GM21529 (cell line): ENCODE measurements at regions not wholly inside any gene's neighbourhood (a gene's known extent, or its start where the extent isn't known, plus 50 kb on each side); places are given as distances from the start of the nearest gene placed in this dataset.

Experiments used
- ATAC-seq: cut with Tn5 transposase; IDR thresholded peaks from one replicate; pipeline ENCODE4 v1.9.1; 2021; ENCODE audit not compliant: unreplicated experiment

DNA sequence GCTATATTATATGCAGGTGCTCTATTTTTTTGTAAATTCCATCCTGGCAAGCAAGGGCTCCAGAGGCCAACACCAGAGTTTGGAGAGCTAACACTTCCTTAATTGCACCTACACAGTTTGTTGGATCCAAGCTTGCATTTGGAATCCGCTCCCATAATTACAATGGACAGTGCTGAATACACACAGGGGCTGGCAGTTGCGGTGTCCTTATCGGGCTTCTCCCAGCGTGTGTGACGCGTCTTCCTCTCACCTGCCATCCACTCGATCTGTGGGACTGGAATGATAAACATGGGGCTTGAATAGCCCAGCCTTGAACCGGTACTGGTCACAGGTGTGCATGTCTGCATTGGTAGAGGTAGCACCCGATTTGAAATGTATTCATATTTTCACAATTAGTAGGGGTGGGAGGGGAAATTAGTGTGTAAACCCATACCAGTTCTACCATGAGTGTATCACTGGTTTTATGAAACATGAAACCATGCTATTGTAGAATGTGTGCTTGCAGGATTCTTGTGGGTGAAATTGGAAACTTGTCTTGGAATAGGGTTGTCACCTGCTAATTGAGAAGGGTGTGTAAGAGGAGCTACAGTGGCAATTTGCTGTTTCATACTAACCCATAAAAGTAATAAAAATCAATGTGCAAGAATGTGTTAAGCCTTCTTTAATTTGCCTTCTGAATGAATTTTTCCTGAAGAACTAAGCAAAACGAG lies 316.5 kb downstream of the WDR11 start:
- no peak for ATAC-seq

DNA sequence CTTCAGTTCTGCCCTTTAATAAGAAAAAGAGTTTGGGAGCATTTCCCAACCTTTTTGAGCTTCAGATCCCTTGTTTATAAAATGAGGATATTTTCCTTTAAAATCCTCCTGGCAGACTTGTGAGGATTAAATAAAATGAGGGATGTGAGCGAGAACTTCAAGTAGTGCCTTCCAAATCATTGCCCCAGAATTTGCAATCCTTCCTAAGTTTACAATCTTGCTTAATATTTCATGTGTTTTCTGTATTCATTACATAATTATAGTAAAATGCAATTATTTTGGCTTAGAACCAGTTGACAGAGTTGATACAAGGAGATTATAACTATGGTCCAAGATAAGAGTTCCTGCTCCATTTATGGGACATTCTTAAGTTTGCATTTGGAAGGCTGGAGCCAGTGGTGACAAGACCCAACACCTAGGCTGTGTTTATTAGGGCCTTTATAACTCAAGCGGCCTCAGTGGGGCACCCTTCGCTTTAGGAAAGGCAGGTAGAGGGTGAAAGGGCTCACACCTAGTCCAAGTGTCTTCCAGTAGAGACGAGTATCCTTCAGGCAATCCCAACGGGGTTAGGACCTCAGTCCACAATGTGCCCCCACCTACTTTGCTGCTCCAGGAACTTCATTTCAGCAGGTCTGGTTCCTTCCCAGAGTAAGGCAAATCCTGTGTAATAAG lies 317.5 kb downstream of the WDR11 start:
- no peak for ATAC-seq

GRCh38 chr10:121169406-121169805 lies 318.2 kb downstream of the WDR11 start:
- ATAC-seq: no peak

DNA sequence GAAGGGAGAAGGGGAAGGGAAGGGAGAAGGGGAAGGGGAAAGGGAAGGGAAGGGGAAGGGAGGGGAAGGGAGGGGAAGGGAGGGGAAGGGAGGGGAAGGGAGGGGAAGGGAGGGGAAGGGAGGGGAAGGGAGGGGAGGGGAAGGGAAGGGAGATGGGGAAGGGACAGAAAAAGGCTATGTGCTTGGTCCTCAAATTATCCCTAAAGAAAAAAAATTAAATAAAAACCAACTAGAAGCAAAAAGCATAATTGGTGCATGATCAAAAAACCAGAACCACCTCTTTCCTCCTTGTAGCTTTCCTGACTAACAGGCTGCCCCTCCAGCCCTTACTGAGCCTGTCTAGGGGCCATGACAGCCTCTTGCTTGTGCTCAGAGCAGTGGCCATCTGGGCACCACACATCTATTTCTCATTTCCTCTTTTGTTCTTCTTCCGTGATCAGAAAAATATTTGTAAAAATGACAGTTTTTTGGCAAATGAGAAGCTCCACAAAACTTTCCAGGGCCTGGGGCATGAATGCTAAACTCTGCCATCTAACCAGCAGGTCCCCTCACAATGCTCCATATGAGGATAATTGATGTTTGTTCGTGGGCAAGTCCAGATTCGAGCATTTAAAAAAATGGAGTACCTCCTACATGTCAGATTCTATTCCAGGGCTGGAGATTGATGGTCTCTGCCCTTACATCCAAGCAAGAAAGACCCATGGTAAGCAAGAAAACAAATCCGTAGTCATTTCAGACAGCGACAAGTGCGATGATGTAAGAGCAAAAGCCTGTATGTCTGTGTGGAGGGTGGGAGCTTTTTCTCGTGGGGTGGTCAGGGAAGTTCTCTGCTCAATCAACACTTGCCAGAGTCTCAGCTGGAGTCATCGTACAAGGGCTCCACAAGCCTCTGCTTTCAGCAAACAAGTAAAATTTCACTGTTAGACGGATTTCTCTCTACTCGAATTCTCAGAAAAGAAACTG lies 320.9 kb downstream of the WDR11 start:
- ATAC-seq: no peak

GRCh38 chr10:121179006-121179405 lies 327.8 kb downstream of the WDR11 start:
- no peak for ATAC-seq

- ATAC-seq: no peak
These were observed 331.1 kb downstream of the WDR11 start for GRCh38 chr10:121182219-121182618.

DNA sequence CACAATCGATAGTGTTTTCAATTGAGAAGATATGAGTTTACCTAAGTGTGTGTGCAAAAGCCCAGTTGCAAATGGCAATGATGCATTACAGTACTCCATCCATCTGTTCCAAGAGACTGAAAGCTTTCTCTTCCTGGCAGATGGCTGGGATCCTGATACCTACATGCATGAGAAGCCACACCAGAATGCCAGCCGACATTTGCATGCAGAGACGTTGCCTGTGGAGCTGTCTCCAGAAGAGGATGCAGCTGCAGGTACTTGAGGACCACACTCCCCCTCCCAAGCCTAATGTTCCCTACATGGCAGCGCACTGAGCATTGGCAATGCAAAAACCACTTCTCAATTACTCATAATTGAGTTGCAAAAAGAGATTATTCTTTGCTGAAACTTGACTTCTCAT lies 332.1 kb downstream of the WDR11 start:
- no peak for ATAC-seq

- no peak for ATAC-seq
These were observed 332.5 kb downstream of the WDR11 start for GRCh38 chr10:121183707-121184106.

DNA sequence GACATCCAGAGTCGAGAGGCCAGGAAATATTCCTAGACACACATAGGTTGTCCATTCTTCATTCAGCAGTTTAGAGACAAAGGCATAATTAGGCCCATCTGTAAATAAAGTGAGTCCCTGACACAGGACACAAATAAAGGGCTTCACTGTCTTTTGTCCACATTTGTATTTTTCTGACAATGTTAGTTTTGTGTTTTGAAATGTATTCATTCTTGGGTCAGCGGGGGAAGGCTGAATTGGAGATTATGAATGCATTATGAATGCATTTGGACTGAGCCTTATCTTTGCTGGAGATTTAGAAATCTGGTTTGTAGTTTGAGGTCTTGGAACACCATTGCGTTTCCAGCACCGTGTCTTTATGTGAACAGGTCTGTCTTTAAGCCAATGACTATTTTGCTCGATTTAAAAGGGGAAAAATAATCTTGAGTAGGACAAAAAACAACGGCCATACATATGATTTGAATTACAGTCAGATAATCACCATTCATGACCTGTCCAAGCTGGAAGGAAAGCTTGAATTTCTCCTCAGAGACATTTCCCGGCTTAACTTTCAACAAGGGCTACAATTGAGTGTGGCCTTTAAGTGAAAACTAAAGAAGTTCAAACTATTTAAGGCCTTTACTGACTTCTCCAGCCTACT lies 334.8 kb downstream of the WDR11 start:
- no peak for ATAC-seq

DNA sequence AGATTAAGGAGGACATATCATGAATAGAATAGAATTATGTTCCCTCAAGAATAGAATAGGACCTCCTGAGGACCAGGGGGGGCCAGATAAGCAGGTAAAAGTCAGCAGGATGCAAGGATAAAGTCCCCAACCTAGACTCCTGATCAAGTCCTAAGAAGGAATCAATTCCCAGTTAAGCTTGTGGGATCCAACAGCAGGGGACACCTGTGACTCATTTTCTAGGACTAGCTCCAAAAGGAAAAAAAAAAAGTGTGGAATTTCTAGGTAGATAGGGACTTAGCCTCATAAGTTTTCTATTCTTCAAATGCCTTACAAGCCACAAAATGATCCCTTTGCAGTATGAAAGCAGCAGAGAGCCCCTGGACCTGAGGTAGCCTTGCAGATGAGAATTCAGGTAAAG lies 336.2 kb downstream of the WDR11 start:
- no peak for ATAC-seq

- ATAC-seq: no peak
These were observed 336.8 kb downstream of the WDR11 start for GRCh38 chr10:121188005-121188404.

GRCh38 chr10:121189066-121189465 lies 337.9 kb downstream of the WDR11 start:
- no peak for ATAC-seq

- no peak for ATAC-seq
These were observed 343.7 kb downstream of the WDR11 start for GRCh38 chr10:121194696-121195523.

DNA sequence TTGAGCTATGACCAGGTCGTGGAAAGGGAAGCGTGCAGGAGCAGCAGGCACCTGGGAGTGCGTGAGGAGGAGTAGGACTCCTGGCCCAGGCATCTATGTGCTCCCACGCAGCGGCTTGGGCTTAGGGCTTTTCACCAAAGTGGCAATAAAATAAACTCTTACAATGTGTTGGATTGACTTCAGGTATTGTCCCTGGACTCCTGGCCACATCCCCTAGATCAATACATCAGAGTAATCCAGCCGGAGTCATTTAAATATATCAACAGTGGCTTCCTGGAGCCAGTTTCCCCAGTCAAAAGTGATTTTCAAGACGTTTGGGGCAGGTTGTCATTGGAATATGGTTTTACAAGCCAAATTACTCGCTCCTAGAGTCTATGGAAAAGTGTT lies 344.4 kb downstream of the WDR11 start:
- ATAC-seq: no peak

GRCh38 chr10:121199081-121199480 lies 347.9 kb downstream of the WDR11 start:
- ATAC-seq: no peak

GRCh38 chr10:121205625-121206024 lies 354.5 kb downstream of the WDR11 start:
- ATAC-seq: no peak

DNA sequence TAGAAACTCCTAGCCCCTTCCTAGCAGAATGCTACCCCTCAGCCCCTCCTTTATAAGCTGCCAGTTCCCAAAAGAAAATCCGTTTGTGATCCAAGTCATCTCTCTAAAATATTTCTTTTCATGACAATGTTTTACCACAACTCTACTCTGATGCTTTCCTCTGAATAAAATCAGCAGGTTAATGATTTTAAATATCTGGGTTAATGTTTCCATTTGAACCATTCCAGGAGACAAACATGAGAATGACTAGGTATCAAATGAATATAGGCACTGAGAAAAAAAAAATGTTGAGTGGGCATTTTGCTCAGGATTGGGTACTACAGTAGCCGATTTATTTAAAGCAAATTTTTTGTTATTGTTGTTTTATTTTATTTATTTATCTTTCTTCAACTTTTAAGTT lies 360.3 kb downstream of the WDR11 start:
- no peak for ATAC-seq

GRCh38 chr10:121213437-121213836 lies 362.3 kb downstream of the WDR11 start:
- no peak for ATAC-seq

GRCh38 chr10:121216295-121216694 lies 365.1 kb downstream of the WDR11 start:
- ATAC-seq: no peak

DNA sequence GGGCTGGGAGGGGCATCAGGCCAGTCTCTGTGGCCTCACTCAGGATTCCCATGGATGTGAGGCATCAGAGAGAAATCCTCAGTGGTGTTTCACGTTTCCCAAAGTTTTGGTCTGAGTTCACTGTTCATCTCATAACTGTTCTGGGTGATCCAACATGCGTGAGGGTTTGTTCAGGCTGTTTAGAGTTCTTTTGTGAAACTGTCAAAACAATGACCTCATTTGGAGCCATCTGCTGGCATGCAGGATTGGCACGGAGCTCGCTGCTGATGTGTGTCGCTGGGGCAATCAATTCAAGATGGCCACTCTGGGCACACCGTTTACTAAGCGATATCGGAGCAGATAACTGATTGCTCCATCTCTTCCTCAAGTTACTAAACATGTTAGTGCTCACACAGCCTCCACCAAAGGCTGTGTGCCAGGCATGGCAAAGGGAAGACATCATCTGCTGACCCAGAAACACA lies 365.6 kb downstream of the WDR11 start:
- no peak for ATAC-seq
